HFFc6 (cell line): ENCODE measurements at regions not wholly inside any gene's neighbourhood (a gene's known extent, or its start where the extent isn't known, plus 50 kb on each side); places are given as distances from the start of the nearest gene placed in this dataset.
"Not testable (repeated sequence)": the region's sequence is repeated elsewhere in the genome, so short reads cannot be mapped to it uniquely, and the experiment has no call there.

Experiments used
- DNase-seq: peaks from one replicate; pipeline ENCODE4 v3.0.0-alpha.2; 2018
- H3K27ac Mint-ChIP-seq: 2 replicates; pipeline ENCODE4 v1.8.0; 2020; ENCODE audit warnings: mild to moderate bottlenecking, mixed read lengths
- H3K27me3 Mint-ChIP-seq: 2 replicates; pipeline ENCODE4 v1.8.0; 2021; ENCODE audit warnings: mild to moderate bottlenecking, moderate library complexity, mixed read lengths; ENCODE audit not compliant: insufficient read depth
- H3K36me3 Mint-ChIP-seq: 2 replicates; pipeline ENCODE4 v1.8.0; 2021; ENCODE audit warnings: low read depth, mixed read lengths
- H3K4me1 Mint-ChIP-seq: 2 replicates; pipeline ENCODE4 v1.8.0; 2020; ENCODE audit warnings: low read depth, mixed read lengths
- H3K4me3 Mint-ChIP-seq: 2 replicates; pipeline ENCODE4 v1.8.0; 2020; ENCODE audit warnings: mild to moderate bottlenecking, moderate library complexity, mixed read lengths
- H3K9me3 Mint-ChIP-seq: 2 replicates; pipeline ENCODE4 v1.8.0; 2020; ENCODE audit warnings: mild to moderate bottlenecking, mixed read lengths
- CTCF ChIP-seq: fragments of 200-600 bp; sonication (generic); IDR thresholded peaks from 2 replicates; pipeline ENCODE4 v1.5.0; 2021; ENCODE audit warnings: antibody characterized with exemption, mild to moderate bottlenecking

DNA sequence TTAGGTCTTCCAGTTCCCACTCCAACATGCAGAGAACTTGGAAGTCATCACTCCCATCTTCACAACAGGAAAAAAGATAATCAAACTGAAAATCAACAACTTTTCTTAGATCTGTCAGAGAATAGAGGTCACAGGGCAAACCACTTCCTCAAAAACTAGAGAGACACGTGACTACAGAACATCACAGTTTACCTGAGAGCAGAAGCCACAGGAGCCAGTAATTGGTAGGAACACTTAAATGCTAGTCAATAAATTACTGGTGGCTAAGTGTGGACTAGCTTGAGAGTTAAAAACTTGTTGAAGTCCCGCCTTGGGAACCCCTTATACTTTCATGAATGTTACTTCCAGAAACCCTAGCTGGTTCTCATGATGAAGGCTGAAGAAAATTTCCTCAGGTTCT lies 81.1 kb downstream of the THSD1 start:
- H3K27ac Mint-ChIP-seq, H3K9me3 Mint-ChIP-seq, H3K4me3 Mint-ChIP-seq, H3K27me3 Mint-ChIP-seq, DNase-seq, H3K36me3 Mint-ChIP-seq, H3K4me1 Mint-ChIP-seq: not testable (repeated sequence)

DNA sequence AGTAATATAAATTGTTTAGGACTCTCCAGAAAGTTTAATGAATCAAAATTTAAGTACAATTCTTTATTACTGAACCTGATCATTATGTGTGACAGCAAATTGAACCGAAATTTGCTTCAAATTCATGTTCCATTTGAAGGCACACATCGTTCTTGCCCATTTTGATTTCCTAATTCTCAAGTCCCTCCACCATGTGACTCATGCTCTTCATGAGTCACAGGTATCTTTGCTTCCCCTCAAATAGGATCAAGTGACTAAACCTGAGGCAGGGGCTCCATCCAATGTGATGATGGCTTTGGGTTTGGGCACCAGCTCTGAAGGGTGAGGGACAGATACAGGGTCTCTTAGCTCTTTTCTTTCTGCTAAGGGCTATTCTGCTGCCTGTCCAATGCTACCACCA lies 86.1 kb downstream of the THSD1 start:
- no peak overlapping the region for H3K27ac Mint-ChIP-seq
- no peak for TF ChIP-seq CTCF
- H3K9me3 Mint-ChIP-seq: no peaks in the 10 kb centered on the region
- H3K4me3 Mint-ChIP-seq: no peak overlapping the region
- H3K36me3 Mint-ChIP-seq: no peaks in the 10 kb centered on the region
- DNase-seq: no peak
- peaks cover 9% of the 10 kb centered on the region for H3K27me3 Mint-ChIP-seq
- no peaks in the 10 kb centered on the region for H3K4me1 Mint-ChIP-seq

DNA sequence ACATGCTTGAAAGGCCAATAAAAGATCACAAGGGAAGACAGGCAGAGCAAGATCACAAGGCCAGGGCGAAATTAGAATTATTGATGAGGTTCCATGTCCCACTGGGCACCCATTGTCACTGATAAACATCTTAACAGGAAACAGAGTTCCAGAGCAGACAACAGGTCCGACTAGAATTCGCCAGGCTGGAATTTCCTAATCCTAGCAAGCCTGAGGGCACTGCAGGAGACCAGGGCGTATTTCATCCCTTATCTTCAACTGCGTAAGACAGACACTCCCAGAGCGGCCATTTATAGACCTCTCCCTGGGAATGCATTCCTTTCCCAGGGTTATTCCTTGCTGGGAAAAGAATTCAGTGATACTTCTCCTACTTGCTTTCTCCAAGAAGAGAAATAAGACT lies 96.1 kb downstream of the THSD1 start:
- H3K4me1 Mint-ChIP-seq, H3K4me3 Mint-ChIP-seq, DNase-seq, H3K27me3 Mint-ChIP-seq, H3K9me3 Mint-ChIP-seq, H3K27ac Mint-ChIP-seq, H3K36me3 Mint-ChIP-seq: not testable (repeated sequence)

DNA sequence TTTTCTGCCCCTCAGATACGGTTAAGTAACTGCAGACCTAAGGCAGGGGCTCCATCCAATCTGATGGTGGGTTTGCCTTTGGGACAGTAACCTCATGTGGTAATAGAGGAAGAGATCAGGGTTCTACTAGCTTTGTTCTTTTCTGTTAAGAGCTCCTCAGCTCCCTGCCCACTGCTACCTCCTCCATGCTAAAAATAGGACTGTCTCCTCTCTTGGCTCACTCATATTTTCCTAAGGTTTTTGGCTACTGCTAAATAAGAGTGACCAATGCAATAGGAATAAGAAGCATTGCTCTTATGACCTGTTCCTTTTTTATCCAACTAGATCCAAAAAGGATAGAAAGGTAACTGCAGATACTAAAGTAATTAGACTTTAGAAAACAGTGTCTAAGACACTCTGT lies 99.6 kb downstream of the THSD1 start:
- not testable (repeated sequence) for H3K36me3 Mint-ChIP-seq, H3K27ac Mint-ChIP-seq

GRCh38 chr13:52303098-52303497 lies 102.9 kb downstream of the THSD1 start:
- not testable (repeated sequence) for H3K9me3 Mint-ChIP-seq, H3K27me3 Mint-ChIP-seq, H3K4me3 Mint-ChIP-seq, DNase-seq, H3K4me1 Mint-ChIP-seq, H3K27ac Mint-ChIP-seq, H3K36me3 Mint-ChIP-seq

More for the DNA sequence above, 99.6 kb downstream of the THSD1 start:
- not testable (repeated sequence) for H3K27me3 Mint-ChIP-seq, H3K4me1 Mint-ChIP-seq, H3K4me3 Mint-ChIP-seq, DNase-seq, H3K9me3 Mint-ChIP-seq

DNA sequence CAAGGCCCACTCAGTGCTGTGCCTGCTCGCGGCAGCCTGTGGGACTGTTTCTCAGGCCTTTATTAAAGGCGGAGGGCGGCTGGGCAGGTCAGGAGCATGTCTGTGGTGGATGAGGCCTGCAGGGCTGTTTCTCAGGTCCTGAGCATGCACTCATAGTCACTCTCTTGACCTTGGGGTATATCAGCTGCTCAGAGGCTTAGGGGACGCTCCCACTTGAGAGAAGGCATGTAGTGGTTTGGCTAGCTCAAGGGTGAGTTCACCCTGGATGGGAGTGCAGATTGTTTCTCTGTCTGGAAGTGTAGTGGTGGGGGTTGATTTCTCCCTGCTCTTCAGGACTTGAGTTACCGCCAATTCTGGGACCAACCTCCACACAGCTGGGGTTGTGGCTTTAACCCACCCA lies 103.3 kb downstream of the THSD1 start:
- H3K4me1 Mint-ChIP-seq, H3K27me3 Mint-ChIP-seq, H3K27ac Mint-ChIP-seq, H3K36me3 Mint-ChIP-seq, H3K9me3 Mint-ChIP-seq, H3K4me3 Mint-ChIP-seq, DNase-seq: not testable (repeated sequence)

DNA sequence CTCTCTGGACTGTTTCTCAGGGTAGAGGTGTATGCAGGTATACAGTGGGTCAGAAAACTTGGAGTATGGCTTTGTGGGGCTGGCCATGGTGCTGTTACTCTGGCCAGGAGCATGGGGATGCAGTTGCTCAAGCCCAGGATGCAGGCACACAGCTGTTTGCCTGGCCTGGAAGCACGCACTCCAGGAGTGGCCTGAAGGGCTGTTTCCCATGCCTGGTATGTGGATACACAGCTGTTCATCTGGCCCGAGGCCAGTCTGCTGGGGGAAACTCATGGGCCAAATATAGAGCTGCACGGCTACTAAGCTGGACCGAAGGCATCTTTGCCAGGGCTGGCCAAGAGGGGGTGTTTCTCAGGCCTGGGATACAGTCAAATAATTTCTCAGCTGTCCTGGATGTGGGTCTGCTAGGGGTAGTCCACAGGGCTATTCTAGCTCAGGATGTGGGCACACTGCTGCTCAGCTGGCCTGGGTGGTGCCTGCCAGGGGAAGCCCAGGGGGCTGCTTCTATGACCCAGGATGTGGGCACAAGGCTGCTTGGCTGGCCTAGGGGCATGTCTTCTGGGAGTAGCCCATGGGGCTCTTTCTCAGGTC lies 104.1 kb downstream of the THSD1 start:
- not testable (repeated sequence) for H3K4me1 Mint-ChIP-seq, H3K36me3 Mint-ChIP-seq, H3K4me3 Mint-ChIP-seq, DNase-seq, H3K27me3 Mint-ChIP-seq, H3K27ac Mint-ChIP-seq, H3K9me3 Mint-ChIP-seq

DNA sequence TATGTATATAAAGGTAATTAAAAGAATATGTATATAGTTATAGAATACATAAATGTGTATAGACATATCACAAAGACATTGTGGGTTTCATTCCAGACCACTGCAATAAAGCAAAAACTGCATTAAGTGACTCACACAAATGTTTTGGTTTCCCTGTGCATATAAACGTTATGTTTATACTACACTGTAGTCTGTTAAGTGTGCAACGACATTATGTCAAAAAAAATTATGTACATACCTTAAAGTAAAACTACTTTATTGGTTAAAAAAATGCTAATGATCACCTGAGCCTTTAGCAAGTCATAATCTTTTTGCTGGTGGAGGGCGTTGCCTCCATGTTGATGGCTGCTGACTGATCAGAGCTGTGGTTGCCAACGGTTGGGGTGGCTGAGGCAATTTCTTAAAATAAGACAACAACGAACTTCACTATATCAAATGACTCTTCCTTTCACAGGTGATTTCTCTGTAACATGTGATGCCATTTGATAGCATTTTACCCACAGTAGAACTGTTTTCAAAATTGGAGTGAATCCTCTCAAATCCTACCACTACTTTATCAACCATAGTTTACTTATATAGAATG lies 107.8 kb downstream of the THSD1 start:
- not testable (repeated sequence) for H3K36me3 Mint-ChIP-seq, DNase-seq, H3K4me3 Mint-ChIP-seq, H3K27ac Mint-ChIP-seq, H3K27me3 Mint-ChIP-seq, H3K4me1 Mint-ChIP-seq, H3K9me3 Mint-ChIP-seq

- H3K4me1 Mint-ChIP-seq, DNase-seq, H3K27me3 Mint-ChIP-seq, H3K27ac Mint-ChIP-seq, H3K4me3 Mint-ChIP-seq, H3K9me3 Mint-ChIP-seq, H3K36me3 Mint-ChIP-seq: not testable (repeated sequence)
Measured at GRCh38 chr13:52288891-52289290, 117.1 kb downstream of the THSD1 start.

DNA sequence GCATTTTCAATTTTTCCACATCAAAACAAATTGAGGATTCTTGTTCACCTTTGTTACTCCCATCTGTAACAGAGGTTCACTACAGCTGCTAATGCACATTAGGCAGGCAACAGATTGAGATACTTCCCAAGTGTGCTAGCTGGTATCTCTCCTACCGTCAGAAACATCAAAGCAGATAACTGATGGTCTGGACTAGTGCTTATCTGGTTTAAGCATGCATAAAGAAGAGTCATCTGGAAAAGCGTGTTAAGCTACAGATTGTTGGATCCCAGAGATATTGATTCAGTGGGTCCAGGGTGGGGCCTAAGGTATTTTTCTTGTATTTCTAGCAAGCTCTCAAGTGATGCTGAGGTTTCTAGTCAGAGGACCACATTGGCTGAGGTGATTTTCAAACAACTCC lies 122.0 kb upstream of the NEK3 start:
- H3K4me1 Mint-ChIP-seq, H3K36me3 Mint-ChIP-seq, H3K27me3 Mint-ChIP-seq, H3K27ac Mint-ChIP-seq, H3K9me3 Mint-ChIP-seq, H3K4me3 Mint-ChIP-seq, DNase-seq: not testable (repeated sequence)

DNA sequence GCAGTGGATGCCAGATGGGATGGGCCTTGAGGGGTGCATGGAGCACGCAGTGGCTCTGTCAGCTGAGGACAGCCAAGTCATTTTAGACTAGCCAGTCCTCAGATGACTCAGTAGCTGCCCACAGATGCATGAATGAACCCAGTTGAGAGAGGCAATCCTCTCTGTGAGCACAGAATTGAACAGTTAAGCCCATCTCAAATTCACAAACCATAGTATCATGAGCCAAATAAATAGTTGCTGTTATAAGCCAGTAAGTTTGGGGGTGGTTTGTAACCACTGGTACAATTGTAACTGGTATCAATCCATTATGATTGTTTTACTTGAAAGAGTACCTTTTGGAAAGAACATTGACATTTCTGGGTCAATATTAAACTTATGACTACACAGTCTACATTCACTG lies 120.0 kb upstream of the NEK3 start:
- not testable (repeated sequence) for H3K4me1 Mint-ChIP-seq, DNase-seq, H3K27me3 Mint-ChIP-seq

GRCh38 chr13:52254299-52254698 lies 94.9 kb upstream of the NEK3 start:
- H3K4me1 Mint-ChIP-seq, DNase-seq, H3K4me3 Mint-ChIP-seq, H3K36me3 Mint-ChIP-seq, H3K27me3 Mint-ChIP-seq, H3K9me3 Mint-ChIP-seq, H3K27ac Mint-ChIP-seq: not testable (repeated sequence)

More for the DNA sequence above, 120.0 kb upstream of the NEK3 start:
- H3K36me3 Mint-ChIP-seq, H3K4me3 Mint-ChIP-seq, H3K27ac Mint-ChIP-seq, H3K9me3 Mint-ChIP-seq: not testable (repeated sequence)

DNA sequence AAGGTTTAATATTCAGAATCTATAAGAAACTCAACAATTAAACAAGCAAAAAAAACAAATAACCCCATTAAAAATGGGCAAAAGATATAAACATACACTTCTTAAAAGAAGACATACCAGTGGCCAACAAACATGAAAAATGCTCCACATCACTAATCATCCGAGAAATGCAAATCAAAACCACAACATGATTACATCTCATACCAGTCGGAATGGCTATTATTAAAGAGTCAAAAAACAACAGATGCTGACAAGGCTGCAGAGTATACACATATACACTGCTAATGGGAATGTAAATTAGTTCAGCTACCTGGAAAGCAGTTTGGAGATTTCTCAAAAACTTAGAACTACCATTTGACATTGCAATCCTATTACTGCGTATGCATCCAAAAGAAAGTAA lies 81.4 kb upstream of the NEK3 start:
- H3K27ac Mint-ChIP-seq, H3K4me3 Mint-ChIP-seq, H3K9me3 Mint-ChIP-seq, H3K4me1 Mint-ChIP-seq, DNase-seq, H3K27me3 Mint-ChIP-seq, H3K36me3 Mint-ChIP-seq: not testable (repeated sequence)
